ENCODE measurements at regions not wholly inside any gene's neighbourhood (a gene's known extent, or its start where the extent isn't known, plus 50 kb on each side); places are given as distances from the start of the nearest gene placed in this dataset.

GRCh38 chr6:54026652-54027400 is 84.4 kb upstream of the MLIP start:
- TF ChIP-seq, protein P1, sequence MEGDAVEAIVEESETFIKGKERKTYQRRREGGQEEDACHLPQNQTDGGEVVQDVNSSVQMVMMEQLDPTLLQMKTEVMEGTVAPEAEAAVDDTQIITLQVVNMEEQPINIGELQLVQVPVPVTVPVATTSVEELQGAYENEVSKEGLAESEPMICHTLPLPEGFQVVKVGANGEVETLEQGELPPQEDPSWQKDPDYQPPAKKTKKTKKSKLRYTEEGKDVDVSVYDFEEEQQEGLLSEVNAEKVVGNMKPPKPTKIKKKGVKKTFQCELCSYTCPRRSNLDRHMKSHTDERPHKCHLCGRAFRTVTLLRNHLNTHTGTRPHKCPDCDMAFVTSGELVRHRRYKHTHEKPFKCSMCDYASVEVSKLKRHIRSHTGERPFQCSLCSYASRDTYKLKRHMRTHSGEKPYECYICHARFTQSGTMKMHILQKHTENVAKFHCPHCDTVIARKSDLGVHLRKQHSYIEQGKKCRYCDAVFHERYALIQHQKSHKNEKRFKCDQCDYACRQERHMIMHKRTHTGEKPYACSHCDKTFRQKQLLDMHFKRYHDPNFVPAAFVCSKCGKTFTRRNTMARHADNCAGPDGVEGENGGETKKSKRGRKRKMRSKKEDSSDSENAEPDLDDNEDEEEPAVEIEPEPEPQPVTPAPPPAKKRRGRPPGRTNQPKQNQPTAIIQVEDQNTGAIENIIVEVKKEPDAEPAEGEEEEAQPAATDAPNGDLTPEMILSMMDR (IDR thresholded peaks at IDR 0.05; ENCODE audit: borderline replicate concordance, extremely low read depth, low read length, poor library complexity, severe bottlenecking), result no peak
- TF ChIP-seq EZH2 (IDR thresholded peaks at IDR 0.05; ENCODE audit: borderline replicate concordance, low read depth, low read length, severe bottlenecking), result no peak

Data from DND-41 (cell line).